DMS 273 treated with DMSO at 0.1 percent for 48 hours (cell line): ENCODE measurements at regions not wholly inside any gene's neighbourhood (a gene's known extent, or its start where the extent isn't known, plus 50 kb on each side); places are given as distances from the start of the nearest gene placed in this dataset.

Experiments used
- DNase-seq: peaks from one replicate; lab custom pipeline; 2025; lab: John Stamatoyannopoulos, UW

DNA sequence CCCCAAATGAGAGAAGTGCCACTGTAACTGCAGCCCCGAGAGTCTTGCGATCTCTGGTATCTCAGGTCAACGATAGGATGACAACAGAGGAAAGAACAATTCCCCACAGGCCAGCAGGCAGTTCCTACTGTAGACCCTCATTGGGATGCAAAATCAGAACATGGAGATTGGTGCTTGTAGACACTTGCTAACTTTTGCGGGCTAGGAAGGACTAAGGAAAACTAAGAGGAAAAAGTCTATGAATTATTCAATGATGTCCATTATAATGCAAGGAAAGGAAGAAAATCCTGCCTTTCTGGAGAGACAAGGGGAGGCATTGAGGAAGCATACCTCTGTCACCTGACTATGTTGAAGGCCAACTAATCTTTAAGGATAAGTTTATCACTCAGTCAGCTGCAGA is 51.9 kb upstream of the CWC22 start:
- DNase-seq = no peak

DNA sequence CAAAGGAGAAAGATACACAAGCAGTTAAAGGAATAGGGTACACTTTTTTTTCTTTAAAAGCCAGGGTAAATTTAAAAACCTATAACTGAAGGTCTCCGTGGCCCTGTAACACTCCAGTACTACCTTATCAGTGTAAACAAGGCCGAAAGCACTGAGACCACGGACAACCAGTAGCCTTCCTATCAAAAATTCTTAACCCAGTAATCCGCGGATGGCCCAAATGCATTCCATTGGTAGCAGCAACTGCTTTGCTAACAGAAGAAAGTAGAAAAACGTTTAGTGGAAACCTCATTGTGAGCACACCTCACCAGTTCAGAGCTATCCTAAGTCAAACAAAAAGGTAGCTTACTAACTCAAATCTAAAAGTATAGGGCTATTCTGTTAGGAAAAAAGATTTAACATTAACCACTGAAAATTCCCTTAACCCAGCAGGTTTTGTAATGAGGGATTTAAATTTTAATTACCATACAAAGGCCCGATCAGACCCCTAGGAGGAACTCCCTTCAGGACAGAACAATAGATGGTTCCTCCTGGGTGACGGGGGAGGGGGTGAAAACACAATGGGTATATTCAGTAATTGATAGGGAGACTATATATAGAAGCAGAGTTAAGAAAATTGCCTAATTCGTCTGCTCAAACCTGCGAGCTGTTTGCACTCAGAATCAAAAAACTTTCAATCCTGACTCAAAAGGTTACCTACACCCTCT is 50.8 kb upstream of the CWC22 start:
- no peak for DNase-seq
